B cell (primary cell): ENCODE measurements at regions not wholly inside any gene's neighbourhood (a gene's known extent, or its start where the extent isn't known, plus 50 kb on each side); places are given as distances from the start of the nearest gene placed in this dataset.

Experiments used
- ATAC-seq: fragments of 200-7000 bp; cut with Tn5 transposase; one replicate; pipeline ENCODE4 v1.10.0; 2021; ENCODE audit warnings: low read depth, mild to moderate bottlenecking, moderate number of reproducible peaks, moderate library complexity
- CTCF ChIA-PET: fragments of 350-600 bp; sonication (Branson Sonifier 250); formaldehyde crosslinking; loops from one replicate; lab custom pipeline; 2021; ENCODE audit warnings: antibody characterized with exemption, inconsistent platforms; lab: Charles Lee
- POLR2A ChIA-PET: fragments of 350-600 bp; sonication (Branson Sonifier 250); formaldehyde crosslinking; loops from one replicate; lab custom pipeline; 2021; ENCODE audit warnings: antibody characterized with exemption; lab: Charles Lee
- DNase-seq: peaks from one replicate; pipeline ENCODE4 v3.0.0; 2013
- H2AFZ ChIP-seq: 2 replicates; pipeline ENCODE4 v1.6.1; 2012; ENCODE audit warnings: mild to moderate bottlenecking, low read depth, low read length; ENCODE audit not compliant: insufficient read depth, poor library complexity, severe bottlenecking
- H3K27ac ChIP-seq, 2 donors: 1 replicate in 1 of 2; 2 replicates in 1 of 2; pipeline ENCODE4 v1.5.1; 2012 to 2013; ENCODE audit warnings: low read length in 2 of 2, mild to moderate bottlenecking in 2 of 2, moderate library complexity in 1 of 2
- H3K27me3 ChIP-seq, 4 experiments: fragments of 200-600 bp in 1 of 4; sonication (generic) in 1 of 4; replicated peaks in 1 of 4; 1 replicate in 2 of 4; 2 replicates in 2 of 4; pipeline versions ENCODE4 v1.6.1 to v1.7.0; 2013 to 2016; ENCODE audit warnings: low read length in 3 of 4, mild to moderate bottlenecking in 2 of 4, mixed read lengths in 1 of 4, moderate library complexity in 1 of 4; ENCODE audit not compliant: insufficient read depth in 4 of 4, control insufficient read depth in 3 of 4; ENCODE audit errors: control extremely low read depth in 1 of 4
- H3K36me3 ChIP-seq, 2 experiments: replicated peaks in 1 of 2; 1 replicate in 1 of 2; 2 replicates in 1 of 2; pipeline versions ENCODE4 v1.6.1 to v1.7.1; 2013; ENCODE audit warnings: low read length in 1 of 2; ENCODE audit not compliant: insufficient read depth in 2 of 2, control insufficient read depth in 1 of 2; ENCODE audit errors: control extremely low read depth in 1 of 2, extremely low read depth in 1 of 2
- H3K4me1 ChIP-seq, 2 donors: fragments of 200-600 bp in 1 of 2; sonication (generic) in 1 of 2; 1 replicate in 1 of 2; 2 replicates in 1 of 2; pipeline versions ENCODE4 v1.5.1 to v1.6.1; 2013 to 2017; ENCODE audit warnings: low read length in 2 of 2; ENCODE audit not compliant: control insufficient read depth in 2 of 2, insufficient read depth in 2 of 2
- H3K4me2 ChIP-seq: replicated peaks from 2 replicates; pipeline ENCODE3; 2012; ENCODE audit warnings: mild to moderate bottlenecking, low read depth, low read length; ENCODE audit not compliant: poor library complexity, severe bottlenecking
- H3K4me3 ChIP-seq, 5 experiments: fragments of 200-600 bp in 1 of 5; sonication (generic) in 1 of 5; 1 replicate in 3 of 5; 2 replicates in 2 of 5; pipeline versions ENCODE4 v1.5.1 to v1.7.0; 2011 to 2016; ENCODE audit warnings: low read length in 4 of 5, mild to moderate bottlenecking in 4 of 5, low read depth in 2 of 5, control low read depth in 1 of 5, moderate library complexity in 1 of 5; ENCODE audit not compliant: insufficient read depth in 1 of 5; ENCODE audit errors: control extremely low read depth in 1 of 5, extremely low read depth in 1 of 5
- H3K79me2 ChIP-seq: fragments of 200-600 bp; sonication (generic); one replicate; pipeline ENCODE4 v1.6.0; 2016; ENCODE audit warnings: low read length; ENCODE audit not compliant: control insufficient read depth, insufficient read depth
- H3K9ac ChIP-seq: fragments of 200-600 bp; sonication (generic); 2 replicates; pipeline ENCODE4 v1.6.1; 2017; ENCODE audit warnings: mild to moderate bottlenecking, low read length, moderate library complexity
- H3K9me3 ChIP-seq, 3 donors: one replicate each; pipeline versions ENCODE4 v1.6.1 to v1.7.1; 2013; ENCODE audit warnings: low read length in 2 of 3; ENCODE audit not compliant: control insufficient read depth in 2 of 3, insufficient read depth in 1 of 3; ENCODE audit errors: control extremely low read depth in 1 of 3
- H4K20me1 ChIP-seq: 2 replicates; pipeline ENCODE4 v1.6.0; 2012; ENCODE audit warnings: mild to moderate bottlenecking, low read length; ENCODE audit not compliant: insufficient read depth, control insufficient read depth, poor library complexity, severe bottlenecking
- H3K27ac Mint-ChIP-seq: one replicate; pipeline ENCODE4 v1.8.0; 2021; ENCODE audit warnings: mixed read lengths
- H3K27me3 Mint-ChIP-seq: one replicate; pipeline ENCODE4 v1.8.0; 2021; ENCODE audit warnings: mixed read lengths
- H3K4me1 Mint-ChIP-seq: one replicate; pipeline ENCODE4 v1.8.0; 2021; ENCODE audit warnings: mixed read lengths
- H3K4me3 Mint-ChIP-seq: one replicate; pipeline ENCODE4 v1.8.0; 2021; ENCODE audit warnings: mixed read lengths
- H3K9me3 Mint-ChIP-seq: one replicate; pipeline ENCODE4 v1.8.0; 2022; ENCODE audit warnings: mixed read lengths; ENCODE audit not compliant: insufficient read depth
- EZH2 ChIP-seq: IDR thresholded peaks from 2 replicates; pipeline ENCODE4 v1.6.1; 2012; ENCODE audit warnings: borderline replicate concordance, low read depth, mild to moderate bottlenecking, moderate library complexity, low read length; ENCODE audit not compliant: insufficient read depth, poor library complexity, severe bottlenecking
- WGBS: methylation state at CpG from one replicate; pipeline ENCODE4 v1.1.5; 2013; ENCODE audit warnings: missing lambda C conversion rate; ENCODE audit not compliant: insufficient coverage; 5-methylcytosine and 5-hydroxymethylcytosine counted together
- intact Hi-C: fragments of 100-400 bp; cut with micrococcal nuclease; formaldehyde crosslinking; loops from one replicate; pipeline ENCODE4 v1.10.0; 2022
- TF ChIP-seq, protein P1 (sequence below): fragments of 200-600 bp; IDR thresholded peaks from one replicate; pipeline ENCODE4 v1.8.0; 2022; ENCODE audit warnings: antibody characterized with exemption, mild to moderate bottlenecking

DNA sequence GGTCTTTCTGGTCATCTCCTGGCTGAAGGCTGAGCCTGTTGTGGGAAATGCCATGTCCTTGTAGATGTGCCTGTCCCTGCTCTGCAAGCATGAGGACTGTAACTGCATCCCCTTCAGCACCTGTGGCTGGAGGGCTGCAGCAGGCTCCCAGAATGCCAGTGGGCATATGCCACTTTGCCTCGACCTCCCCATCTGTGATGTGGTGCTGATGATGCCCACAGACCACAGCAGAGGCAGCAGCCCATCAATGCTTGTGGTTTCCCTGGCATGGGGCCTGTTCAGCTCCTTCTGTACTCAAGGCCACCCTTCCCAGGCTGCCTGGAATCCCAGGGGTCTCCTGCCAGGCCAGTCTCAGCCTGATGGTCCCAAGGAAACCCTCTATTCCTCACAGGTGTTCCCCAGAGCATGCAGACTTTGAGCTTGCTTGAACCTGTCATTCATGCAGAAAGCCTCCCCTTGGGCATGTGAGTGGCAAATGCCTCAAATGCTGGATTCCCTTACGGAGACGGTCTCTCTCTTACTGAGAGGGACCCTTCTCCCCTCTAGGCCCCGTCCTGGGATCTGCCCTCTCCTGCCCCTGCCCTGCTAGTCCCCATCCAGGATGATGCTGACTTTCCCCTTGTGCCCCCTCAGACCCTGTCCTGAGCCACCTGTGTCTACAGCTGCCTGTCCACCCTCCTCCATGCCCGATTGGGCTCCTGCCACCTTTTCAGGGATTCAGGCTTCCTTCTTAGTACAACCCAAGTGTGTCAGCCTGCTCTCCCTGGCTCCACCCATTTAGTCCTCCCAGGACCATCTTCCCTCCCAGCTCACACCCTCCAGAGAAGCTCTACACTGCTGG is 50.9 kb upstream of the ANTXRL start:
- intact Hi-C loops, result no loop called here
- no peak overlapping the region for H3K4me3 Mint-ChIP-seq
- WGBS, result 80% methylated on average over 5 of the region's 5 CpGs

DNA sequence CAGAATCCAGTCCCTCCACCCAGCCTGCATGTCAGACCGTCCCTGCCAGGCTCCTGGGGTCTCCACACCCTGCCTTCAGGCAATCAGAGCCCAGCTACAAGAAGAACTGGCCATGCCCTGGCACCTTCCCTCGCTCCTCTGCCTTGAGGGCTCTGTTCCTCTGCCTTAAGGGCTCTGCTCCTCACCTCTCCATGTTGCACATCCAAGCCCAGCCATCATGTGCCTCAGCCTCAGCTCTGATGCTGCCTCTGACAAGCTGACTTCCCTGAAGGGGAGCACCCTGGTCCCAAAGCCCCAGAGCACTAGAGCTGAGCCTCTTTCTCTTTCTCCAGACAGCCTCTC is 50.3 kb upstream of the ANTXRL start:
- Histone ChIP-seq H3K79me2 (peaks cover 20% of the 10 kb centered on the region), H3K4me1 (no peaks in the 10 kb centered on the region), H3K4me3 (no peak overlapping the region), H3K9ac (no peak overlapping the region), H3K4me2 (no peak overlapping the region), H3K9me3 (peaks cover 0 to 8% (median 3%) of the 10 kb centered on the region in 3 donors), H3K27ac (no peak overlapping the region), H3K36me3 (peaks cover 0 to 4% of the 10 kb centered on the region in 2 experiments), H3K27me3 (no peaks in the 10 kb centered on the region), H4K20me1 (peaks cover 20% of the 10 kb centered on the region), H2AFZ (no peak overlapping the region)
- POLR2A ChIA-PET, result no interaction called here
- Mint-ChIP-seq H3K27me3 (peaks cover 10% of the 10 kb centered on the region), H3K4me3 (no peak overlapping the region), H3K4me1 (no peaks in the 10 kb centered on the region), H3K9me3 (peaks cover 5% of the 10 kb centered on the region), H3K27ac (no peak overlapping the region)
- CTCF ChIA-PET, result no interaction called here
- DNase-seq, result no peak
- intact Hi-C loops, result no loop called here
- WGBS, result 89% methylated on average over 2 of the region's 2 CpGs
- no peak for TF ChIP-seq EZH2
- TF ChIP-seq, protein P1, sequence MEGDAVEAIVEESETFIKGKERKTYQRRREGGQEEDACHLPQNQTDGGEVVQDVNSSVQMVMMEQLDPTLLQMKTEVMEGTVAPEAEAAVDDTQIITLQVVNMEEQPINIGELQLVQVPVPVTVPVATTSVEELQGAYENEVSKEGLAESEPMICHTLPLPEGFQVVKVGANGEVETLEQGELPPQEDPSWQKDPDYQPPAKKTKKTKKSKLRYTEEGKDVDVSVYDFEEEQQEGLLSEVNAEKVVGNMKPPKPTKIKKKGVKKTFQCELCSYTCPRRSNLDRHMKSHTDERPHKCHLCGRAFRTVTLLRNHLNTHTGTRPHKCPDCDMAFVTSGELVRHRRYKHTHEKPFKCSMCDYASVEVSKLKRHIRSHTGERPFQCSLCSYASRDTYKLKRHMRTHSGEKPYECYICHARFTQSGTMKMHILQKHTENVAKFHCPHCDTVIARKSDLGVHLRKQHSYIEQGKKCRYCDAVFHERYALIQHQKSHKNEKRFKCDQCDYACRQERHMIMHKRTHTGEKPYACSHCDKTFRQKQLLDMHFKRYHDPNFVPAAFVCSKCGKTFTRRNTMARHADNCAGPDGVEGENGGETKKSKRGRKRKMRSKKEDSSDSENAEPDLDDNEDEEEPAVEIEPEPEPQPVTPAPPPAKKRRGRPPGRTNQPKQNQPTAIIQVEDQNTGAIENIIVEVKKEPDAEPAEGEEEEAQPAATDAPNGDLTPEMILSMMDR, result no peak
- ATAC-seq, result no peak

More for the DNA sequence above, 50.9 kb upstream of the ANTXRL start:
- Histone ChIP-seq H3K27ac (no peak overlapping the region), H3K9me3 (peaks cover 0 to 7% (median 1%) of the 10 kb centered on the region in 3 donors), H2AFZ (no peak overlapping the region), H4K20me1 (peaks cover 14% of the 10 kb centered on the region), H3K9ac (no peak overlapping the region), H3K27me3 (no peaks in the 10 kb centered on the region), H3K36me3 (peaks cover 0 to 4% of the 10 kb centered on the region in 2 experiments), H3K4me2 (no peak overlapping the region), H3K4me3 (no peak overlapping the region), H3K79me2 (peaks cover 16% of the 10 kb centered on the region), H3K4me1 (no peaks in the 10 kb centered on the region)
- no peak overlapping the region for H3K27ac Mint-ChIP-seq
- TF ChIP-seq, protein P1, result no peak
- no peak for TF ChIP-seq EZH2
- peaks cover 4% of the 10 kb centered on the region for H3K9me3 Mint-ChIP-seq
- POLR2A ChIA-PET, result no interaction called here
- DNase-seq (no peak), ATAC-seq (no peak)
- CTCF ChIA-PET, result no interaction called here
- H3K27me3 Mint-ChIP-seq, result peaks cover 10% of the 10 kb centered on the region
- no peaks in the 10 kb centered on the region for H3K4me1 Mint-ChIP-seq
